ENCODE measurements at regions not wholly inside any gene's neighbourhood (a gene's known extent, or its start where the extent isn't known, plus 50 kb on each side); places are given as distances from the start of the nearest gene placed in this dataset.

DNA sequence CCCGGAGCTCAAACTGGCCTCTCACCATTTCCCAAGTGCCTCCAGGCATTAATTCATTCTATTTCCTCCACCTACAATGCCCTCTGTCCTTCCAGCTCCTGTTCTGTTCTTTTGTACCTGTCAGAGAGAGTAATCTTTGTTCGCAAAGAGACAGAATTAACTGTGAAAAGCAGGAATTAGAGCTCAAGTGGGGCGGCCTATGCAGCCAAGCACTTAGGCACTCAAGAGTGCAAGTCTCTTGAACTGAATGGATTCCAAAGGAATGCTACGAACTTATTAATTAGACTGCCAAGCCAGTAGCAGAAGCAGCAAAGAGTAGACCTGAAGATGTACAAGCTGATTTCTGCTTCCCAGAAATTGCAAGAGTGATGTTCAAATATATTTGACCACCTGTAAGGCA is 338.3 kb upstream of the AUTS2 start:
- ChIA-PET POLR2A (ENCODE audit: low non-redundant PET) (no interaction called here), CTCF (no interaction called here)

DNA sequence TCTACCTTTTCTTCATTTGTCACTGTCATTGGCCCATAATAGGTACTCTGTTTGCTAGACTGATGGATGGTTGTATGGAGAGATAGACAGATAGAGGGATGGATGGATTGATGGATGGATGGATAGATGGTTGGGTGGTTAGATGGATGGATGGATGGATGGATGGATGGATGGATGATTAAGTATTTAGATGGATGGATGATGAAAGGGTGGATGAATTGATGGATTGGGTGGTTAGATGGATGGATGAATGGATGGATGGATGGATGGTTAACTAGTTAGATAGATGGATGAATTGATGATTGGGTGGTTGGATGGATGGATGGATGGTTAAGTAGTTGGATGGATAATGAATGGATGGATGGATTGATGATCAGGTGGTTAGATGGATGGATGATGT is 334.7 kb upstream of the AUTS2 start:
- no TSS peak for BruUV-seq (replicated peaks)
- H3K27ac ChIP-seq (ENCODE audit: low read depth, low read length, poor library complexity, severe bottlenecking), result no peak overlapping the region
- POLR2A ChIA-PET (ENCODE audit: low non-redundant PET), result no interaction called here
- no peaks in the 10 kb centered on the region for H3K27me3 ChIP-seq (replicated peaks; ENCODE audit: insufficient read depth, low read depth, low read length, poor library complexity)
- H3K36me3 ChIP-seq (ENCODE audit: insufficient read depth, low read length, poor library complexity, severe bottlenecking), result no peaks in the 10 kb centered on the region
- no peak overlapping the region for H3K4me3 ChIP-seq (ENCODE audit: low read depth, low read length, poor library complexity, severe bottlenecking)
- intact Hi-C loops (cut with micrococcal nuclease; ENCODE audit: unreplicated experiment), result no loop called here
- no peaks in the 10 kb centered on the region for H3K9me3 ChIP-seq (ENCODE audit: low read depth, low read length, poor library complexity, severe bottlenecking)
- TF ChIP-seq, protein P1, sequence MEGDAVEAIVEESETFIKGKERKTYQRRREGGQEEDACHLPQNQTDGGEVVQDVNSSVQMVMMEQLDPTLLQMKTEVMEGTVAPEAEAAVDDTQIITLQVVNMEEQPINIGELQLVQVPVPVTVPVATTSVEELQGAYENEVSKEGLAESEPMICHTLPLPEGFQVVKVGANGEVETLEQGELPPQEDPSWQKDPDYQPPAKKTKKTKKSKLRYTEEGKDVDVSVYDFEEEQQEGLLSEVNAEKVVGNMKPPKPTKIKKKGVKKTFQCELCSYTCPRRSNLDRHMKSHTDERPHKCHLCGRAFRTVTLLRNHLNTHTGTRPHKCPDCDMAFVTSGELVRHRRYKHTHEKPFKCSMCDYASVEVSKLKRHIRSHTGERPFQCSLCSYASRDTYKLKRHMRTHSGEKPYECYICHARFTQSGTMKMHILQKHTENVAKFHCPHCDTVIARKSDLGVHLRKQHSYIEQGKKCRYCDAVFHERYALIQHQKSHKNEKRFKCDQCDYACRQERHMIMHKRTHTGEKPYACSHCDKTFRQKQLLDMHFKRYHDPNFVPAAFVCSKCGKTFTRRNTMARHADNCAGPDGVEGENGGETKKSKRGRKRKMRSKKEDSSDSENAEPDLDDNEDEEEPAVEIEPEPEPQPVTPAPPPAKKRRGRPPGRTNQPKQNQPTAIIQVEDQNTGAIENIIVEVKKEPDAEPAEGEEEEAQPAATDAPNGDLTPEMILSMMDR (conservative IDR thresholded peaks at IDR 0.05; ENCODE audit: low read depth, low read length), result no peak
- no peak for TF ChIP-seq EZH2 (IDR thresholded peaks at IDR 0.05; ENCODE audit: borderline replicate concordance, low read depth, low read length, poor library complexity, severe bottlenecking)
- CTCF ChIA-PET, result no interaction called here
- no peaks in the 10 kb centered on the region for H3K4me1 ChIP-seq (ENCODE audit: insufficient read depth, low read length, poor library complexity, severe bottlenecking)
- DNase-seq (ENCODE audit: low spot score), result no peak

More for the DNA sequence above, 338.3 kb upstream of the AUTS2 start:
- Histone ChIP-seq H3K36me3 (ENCODE audit: insufficient read depth, low read length, poor library complexity, severe bottlenecking) (no peaks in the 10 kb centered on the region), H3K9me3 (ENCODE audit: low read depth, low read length, poor library complexity, severe bottlenecking) (no peaks in the 10 kb centered on the region), H3K27me3 (replicated peaks; ENCODE audit: insufficient read depth, low read depth, low read length, poor library complexity) (no peaks in the 10 kb centered on the region), H3K27ac (ENCODE audit: low read depth, low read length, poor library complexity, severe bottlenecking) (no peak overlapping the region), H3K4me1 (ENCODE audit: insufficient read depth, low read length, poor library complexity, severe bottlenecking) (no peaks in the 10 kb centered on the region), H3K4me3 (ENCODE audit: low read depth, low read length, poor library complexity, severe bottlenecking) (no peak overlapping the region)
- no peak for TF ChIP-seq EZH2 (IDR thresholded peaks at IDR 0.05; ENCODE audit: borderline replicate concordance, low read depth, low read length, poor library complexity, severe bottlenecking)
- TF ChIP-seq, protein P1 (conservative IDR thresholded peaks at IDR 0.05; ENCODE audit: low read depth, low read length), result no peak
- BruUV-seq (replicated peaks), result no TSS peak
- no peak for DNase-seq (ENCODE audit: low spot score)
- intact Hi-C loops (cut with micrococcal nuclease; ENCODE audit: unreplicated experiment), result no loop called here

DNA sequence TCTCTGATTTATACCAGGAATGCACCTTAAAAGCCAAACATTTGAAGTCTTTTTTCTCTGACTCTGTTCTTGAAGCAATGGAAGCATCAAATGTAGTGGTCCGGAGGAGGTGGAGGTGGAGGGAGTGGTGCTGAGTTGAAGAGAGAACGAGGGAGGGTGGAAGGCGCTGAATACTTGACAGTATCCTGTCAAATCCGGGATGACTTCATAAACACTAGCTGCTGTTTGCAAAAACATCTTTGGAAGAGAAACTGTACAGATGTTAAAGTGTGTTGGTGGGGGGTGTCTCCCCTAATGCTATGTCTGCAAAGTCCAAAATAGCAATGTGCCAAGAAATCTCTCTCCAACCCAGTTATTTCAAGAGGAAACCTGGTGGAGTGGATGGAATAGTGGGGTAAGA is 328.5 kb upstream of the AUTS2 start:
- Histone ChIP-seq H3K27me3 (replicated peaks; ENCODE audit: insufficient read depth, low read depth, low read length, poor library complexity) (no peaks in the 10 kb centered on the region), H3K4me3 (ENCODE audit: low read depth, low read length, poor library complexity, severe bottlenecking) (no peak overlapping the region), H3K36me3 (ENCODE audit: insufficient read depth, low read length, poor library complexity, severe bottlenecking) (no peaks in the 10 kb centered on the region), H3K9me3 (ENCODE audit: low read depth, low read length, poor library complexity, severe bottlenecking) (no peaks in the 10 kb centered on the region), H3K4me1 (ENCODE audit: insufficient read depth, low read length, poor library complexity, severe bottlenecking) (no peaks in the 10 kb centered on the region), H3K27ac (ENCODE audit: low read depth, low read length, poor library complexity, severe bottlenecking) (no peak overlapping the region)
- DNase-seq (ENCODE audit: low spot score), result no peak
- POLR2A ChIA-PET (ENCODE audit: low non-redundant PET), result interaction anchor here (0.7 kb wide), 1 partner anchor 324 kb away, joined by 13 read pairs; no protein-coding TSS in a partner anchor
- CTCF ChIA-PET, result no interaction called here
- no TSS peak for BruUV-seq (replicated peaks)
- TF ChIP-seq EZH2 (IDR thresholded peaks at IDR 0.05; ENCODE audit: borderline replicate concordance, low read depth, low read length, poor library complexity, severe bottlenecking), result no peak
- TF ChIP-seq, protein P1 (conservative IDR thresholded peaks at IDR 0.05; ENCODE audit: low read depth, low read length), result no peak
- intact Hi-C loops (cut with micrococcal nuclease; ENCODE audit: unreplicated experiment), result no loop called here

All from A673 (cell line).